ENCODE measurements at regions not wholly inside any gene's neighbourhood (a gene's known extent, or its start where the extent isn't known, plus 50 kb on each side); places are given as distances from the start of the nearest gene placed in this dataset.

DNA sequence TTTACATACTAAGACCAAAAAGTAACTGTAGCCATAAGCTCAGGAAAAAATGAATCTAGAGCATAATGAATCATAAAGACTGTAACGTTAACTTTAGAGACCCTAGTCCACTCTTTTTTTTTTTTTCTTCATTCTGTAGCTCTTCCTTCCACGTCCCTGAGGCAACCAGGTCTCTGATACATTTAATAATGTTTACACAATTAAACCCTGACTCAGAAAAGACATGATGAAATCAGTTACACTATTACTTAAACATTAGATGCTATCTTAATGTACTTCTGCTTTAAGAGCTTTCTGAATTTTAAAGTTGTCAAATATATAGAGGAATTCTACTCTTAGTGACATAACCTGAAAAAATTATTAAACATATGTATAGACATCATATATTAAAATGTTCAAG is 1121.5 kb upstream of the DDX18 start:
- TF ChIP-seq SP1 (IDR thresholded peaks at IDR 0.05) (no peak), HNF4G (IDR thresholded peaks at IDR 0.05) (no peak), GABPA (IDR thresholded peaks at IDR 0.05 in 1 of 2, conservative IDR thresholded peaks at IDR 0.05 in 1 of 2) (no peak), TAF1 (conservative IDR thresholded peaks at IDR 0.05) (no peak), RAD21 (IDR thresholded peaks at IDR 0.05) (no peak), FOXA2 (IDR thresholded peaks at IDR 0.05) (no peak), HNF4A (conservative IDR thresholded peaks at IDR 0.05) (no peak), RXRA (IDR thresholded peaks at IDR 0.05) (no peak), EGR1 (IDR thresholded peaks at IDR 0.05; ENCODE audit: low read depth in 2 of 2) (no peak), NR2F2 (IDR thresholded peaks at IDR 0.05) (no peak), FOXA1 (IDR thresholded peaks at IDR 0.05) (no peak)
- TF ChIP-seq, protein P1, sequence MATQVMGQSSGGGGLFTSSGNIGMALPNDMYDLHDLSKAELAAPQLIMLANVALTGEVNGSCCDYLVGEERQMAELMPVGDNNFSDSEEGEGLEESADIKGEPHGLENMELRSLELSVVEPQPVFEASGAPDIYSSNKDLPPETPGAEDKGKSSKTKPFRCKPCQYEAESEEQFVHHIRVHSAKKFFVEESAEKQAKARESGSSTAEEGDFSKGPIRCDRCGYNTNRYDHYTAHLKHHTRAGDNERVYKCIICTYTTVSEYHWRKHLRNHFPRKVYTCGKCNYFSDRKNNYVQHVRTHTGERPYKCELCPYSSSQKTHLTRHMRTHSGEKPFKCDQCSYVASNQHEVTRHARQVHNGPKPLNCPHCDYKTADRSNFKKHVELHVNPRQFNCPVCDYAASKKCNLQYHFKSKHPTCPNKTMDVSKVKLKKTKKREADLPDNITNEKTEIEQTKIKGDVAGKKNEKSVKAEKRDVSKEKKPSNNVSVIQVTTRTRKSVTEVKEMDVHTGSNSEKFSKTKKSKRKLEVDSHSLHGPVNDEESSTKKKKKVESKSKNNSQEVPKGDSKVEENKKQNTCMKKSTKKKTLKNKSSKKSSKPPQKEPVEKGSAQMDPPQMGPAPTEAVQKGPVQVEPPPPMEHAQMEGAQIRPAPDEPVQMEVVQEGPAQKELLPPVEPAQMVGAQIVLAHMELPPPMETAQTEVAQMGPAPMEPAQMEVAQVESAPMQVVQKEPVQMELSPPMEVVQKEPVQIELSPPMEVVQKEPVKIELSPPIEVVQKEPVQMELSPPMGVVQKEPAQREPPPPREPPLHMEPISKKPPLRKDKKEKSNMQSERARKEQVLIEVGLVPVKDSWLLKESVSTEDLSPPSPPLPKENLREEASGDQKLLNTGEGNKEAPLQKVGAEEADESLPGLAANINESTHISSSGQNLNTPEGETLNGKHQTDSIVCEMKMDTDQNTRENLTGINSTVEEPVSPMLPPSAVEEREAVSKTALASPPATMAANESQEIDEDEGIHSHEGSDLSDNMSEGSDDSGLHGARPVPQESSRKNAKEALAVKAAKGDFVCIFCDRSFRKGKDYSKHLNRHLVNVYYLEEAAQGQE (IDR thresholded peaks at IDR 0.05) = no peak
- TF ChIP-seq, protein P2, sequence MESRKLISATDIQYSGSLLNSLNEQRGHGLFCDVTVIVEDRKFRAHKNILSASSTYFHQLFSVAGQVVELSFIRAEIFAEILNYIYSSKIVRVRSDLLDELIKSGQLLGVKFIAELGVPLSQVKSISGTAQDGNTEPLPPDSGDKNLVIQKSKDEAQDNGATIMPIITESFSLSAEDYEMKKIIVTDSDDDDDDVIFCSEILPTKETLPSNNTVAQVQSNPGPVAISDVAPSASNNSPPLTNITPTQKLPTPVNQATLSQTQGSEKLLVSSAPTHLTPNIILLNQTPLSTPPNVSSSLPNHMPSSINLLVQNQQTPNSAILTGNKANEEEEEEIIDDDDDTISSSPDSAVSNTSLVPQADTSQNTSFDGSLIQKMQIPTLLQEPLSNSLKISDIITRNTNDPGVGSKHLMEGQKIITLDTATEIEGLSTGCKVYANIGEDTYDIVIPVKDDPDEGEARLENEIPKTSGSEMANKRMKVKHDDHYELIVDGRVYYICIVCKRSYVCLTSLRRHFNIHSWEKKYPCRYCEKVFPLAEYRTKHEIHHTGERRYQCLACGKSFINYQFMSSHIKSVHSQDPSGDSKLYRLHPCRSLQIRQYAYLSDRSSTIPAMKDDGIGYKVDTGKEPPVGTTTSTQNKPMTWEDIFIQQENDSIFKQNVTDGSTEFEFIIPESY (IDR thresholded peaks at IDR 0.05) = no peak
- TF ChIP-seq, protein P3, sequence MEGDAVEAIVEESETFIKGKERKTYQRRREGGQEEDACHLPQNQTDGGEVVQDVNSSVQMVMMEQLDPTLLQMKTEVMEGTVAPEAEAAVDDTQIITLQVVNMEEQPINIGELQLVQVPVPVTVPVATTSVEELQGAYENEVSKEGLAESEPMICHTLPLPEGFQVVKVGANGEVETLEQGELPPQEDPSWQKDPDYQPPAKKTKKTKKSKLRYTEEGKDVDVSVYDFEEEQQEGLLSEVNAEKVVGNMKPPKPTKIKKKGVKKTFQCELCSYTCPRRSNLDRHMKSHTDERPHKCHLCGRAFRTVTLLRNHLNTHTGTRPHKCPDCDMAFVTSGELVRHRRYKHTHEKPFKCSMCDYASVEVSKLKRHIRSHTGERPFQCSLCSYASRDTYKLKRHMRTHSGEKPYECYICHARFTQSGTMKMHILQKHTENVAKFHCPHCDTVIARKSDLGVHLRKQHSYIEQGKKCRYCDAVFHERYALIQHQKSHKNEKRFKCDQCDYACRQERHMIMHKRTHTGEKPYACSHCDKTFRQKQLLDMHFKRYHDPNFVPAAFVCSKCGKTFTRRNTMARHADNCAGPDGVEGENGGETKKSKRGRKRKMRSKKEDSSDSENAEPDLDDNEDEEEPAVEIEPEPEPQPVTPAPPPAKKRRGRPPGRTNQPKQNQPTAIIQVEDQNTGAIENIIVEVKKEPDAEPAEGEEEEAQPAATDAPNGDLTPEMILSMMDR (IDR thresholded peaks at IDR 0.05; ENCODE audit: low read depth, low read length, missing input control) = no peak
- TF ChIP-seq, protein P4, sequence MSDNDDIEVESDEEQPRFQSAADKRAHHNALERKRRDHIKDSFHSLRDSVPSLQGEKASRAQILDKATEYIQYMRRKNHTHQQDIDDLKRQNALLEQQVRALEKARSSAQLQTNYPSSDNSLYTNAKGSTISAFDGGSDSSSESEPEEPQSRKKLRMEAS (IDR thresholded peaks at IDR 0.05) = no peak
- H3K27me3 ChIP-seq (ENCODE audit: control insufficient read depth in 4 of 4, insufficient read depth in 4 of 4, low read length in 3 of 4) = no peaks in the 10 kb centered on the region
- no peak overlapping the region for H3K4me3 ChIP-seq (ENCODE audit: low read depth in 1 of 3, low read length in 3 of 3)
- 59% methylated on average over 2 of the region's 2 CpGs for WGBS
- H3K9ac ChIP-seq (ENCODE audit: low read depth in 1 of 2, low read length in 2 of 2) = no peak overlapping the region
- H3K4me1 ChIP-seq (ENCODE audit: control insufficient read depth in 4 of 4, insufficient read depth in 4 of 4, low read length in 3 of 4) = no peaks in the 10 kb centered on the region
- no peaks in the 10 kb centered on the region for H3K36me3 ChIP-seq (ENCODE audit: control insufficient read depth in 4 of 4, insufficient read depth in 3 of 4, low read depth in 1 of 4, low read length in 3 of 4)
- peaks cover 1 to 5% (median 2%) of the 10 kb centered on the region in 4 donors for H3K9me3 ChIP-seq (ENCODE audit: control insufficient read depth in 4 of 4, low read length in 3 of 4)
- H3K27ac ChIP-seq (ENCODE audit: low read depth in 1 of 2, low read length in 2 of 2) = no peak overlapping the region
- no peak for DNase-seq (ENCODE audit: low spot score)

DNA sequence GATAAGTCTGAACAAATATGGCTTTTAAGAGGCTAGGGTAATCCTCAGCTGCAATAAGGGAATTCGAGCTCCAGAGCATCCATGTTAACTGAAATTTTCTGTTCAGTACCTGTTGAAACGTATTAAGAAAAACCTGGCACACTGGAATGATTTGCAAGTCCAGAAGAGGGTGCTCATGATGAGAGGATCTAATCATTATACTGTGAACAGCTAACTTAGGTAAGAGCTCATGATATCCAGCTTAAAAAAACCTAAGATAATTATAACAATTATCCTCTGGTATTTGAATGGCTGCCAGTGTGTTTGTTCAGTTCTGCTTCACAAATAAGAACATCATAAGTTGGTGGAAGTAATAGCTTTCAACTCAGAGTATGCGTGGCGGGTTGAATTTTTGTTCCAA is 1118.3 kb upstream of the DDX18 start:
- 66% methylated on average over 4 of the region's 4 CpGs for WGBS
- H3K9ac ChIP-seq (ENCODE audit: low read depth in 1 of 2, low read length in 2 of 2) = no peak overlapping the region
- no peak overlapping the region for H3K27ac ChIP-seq (ENCODE audit: low read depth in 1 of 2, low read length in 2 of 2)
- H3K36me3 ChIP-seq (ENCODE audit: control insufficient read depth in 4 of 4, insufficient read depth in 3 of 4, low read depth in 1 of 4, low read length in 3 of 4) = no peaks in the 10 kb centered on the region
- no peak overlapping the region for H3K4me3 ChIP-seq (ENCODE audit: low read depth in 1 of 3, low read length in 3 of 3)
- no peaks in the 10 kb centered on the region for H3K9me3 ChIP-seq (ENCODE audit: control insufficient read depth in 4 of 4, low read length in 3 of 4)
- no peak for DNase-seq (ENCODE audit: low spot score)
- no peaks in the 10 kb centered on the region for H3K4me1 ChIP-seq (ENCODE audit: control insufficient read depth in 4 of 4, insufficient read depth in 4 of 4, low read length in 3 of 4)
- no peaks in the 10 kb centered on the region for H3K27me3 ChIP-seq (ENCODE audit: control insufficient read depth in 4 of 4, insufficient read depth in 4 of 4, low read length in 3 of 4)
- no peak for TF ChIP-seq SP1 (IDR thresholded peaks at IDR 0.05)
- no peak for TF ChIP-seq RXRA (IDR thresholded peaks at IDR 0.05)
- no peak for TF ChIP-seq NR2F2 (IDR thresholded peaks at IDR 0.05)
- TF ChIP-seq, protein P2 (IDR thresholded peaks at IDR 0.05) = no peak
- TF ChIP-seq EGR1 (IDR thresholded peaks at IDR 0.05; ENCODE audit: low read depth in 2 of 2) = no peak
- TF ChIP-seq HNF4A (conservative IDR thresholded peaks at IDR 0.05) = no peak
- TF ChIP-seq, protein P4 (IDR thresholded peaks at IDR 0.05) = no peak
- TF ChIP-seq HNF4G (IDR thresholded peaks at IDR 0.05) = no peak
- no peak for TF ChIP-seq FOXA2 (IDR thresholded peaks at IDR 0.05)
- TF ChIP-seq, protein P1 (IDR thresholded peaks at IDR 0.05) = no peak
- TF ChIP-seq GABPA (IDR thresholded peaks at IDR 0.05 in 1 of 2, conservative IDR thresholded peaks at IDR 0.05 in 1 of 2) = no peak

Measured in liver (tissue), 8 donors.